Activated effector memory CD4-positive, alpha-beta T cell treated with anti-CD3 and anti-CD28 coated beads, Interleukin-2, amount 50 U/mL, for 16 hours (primary cell): ENCODE measurements at regions not wholly inside any gene's neighbourhood (a gene's known extent, or its start where the extent isn't known, plus 50 kb on each side); places are given as distances from the start of the nearest gene placed in this dataset.
"Not testable (repeated sequence)": the region's sequence is repeated elsewhere in the genome, so short reads cannot be mapped to it uniquely, and the experiment has no call there.

Experiments used
- DNase-seq: peaks from one replicate; pipeline ENCODE4 v3.0.0-alpha.2; 2020

GRCh38 chr2:125371867-125372266, 1284.1 kb upstream of the GYPC start:
- no peak for DNase-seq

GRCh38 chr2:125373293-125373692, 1282.7 kb upstream of the GYPC start:
- no peak for DNase-seq

GRCh38 chr2:125386074-125386473, 1269.9 kb upstream of the GYPC start:
- no peak for DNase-seq

GRCh38 chr2:125397535-125398251, 1258.3 kb upstream of the GYPC start:
- no peak for DNase-seq

- no peak for DNase-seq
These were observed 1257.0 kb upstream of the GYPC start for GRCh38 chr2:125398738-125399524.

- no peak for DNase-seq
These were observed 1250.1 kb upstream of the GYPC start for GRCh38 chr2:125405816-125406215.

GRCh38 chr2:125408874-125409538, 1247.0 kb upstream of the GYPC start:
- DNase-seq: no peak

GRCh38 chr2:125418483-125418882, 1237.5 kb upstream of the GYPC start:
- no peak for DNase-seq

- not testable (repeated sequence) for DNase-seq
These were observed 1233.7 kb upstream of the GYPC start for GRCh38 chr2:125422198-125422770.

- no peak for DNase-seq
These were observed 1231.6 kb upstream of the GYPC start for GRCh38 chr2:125424266-125424785.

- DNase-seq: no peak
These were observed 1228.1 kb upstream of the GYPC start for GRCh38 chr2:125427721-125428315.

- DNase-seq: no peak
These were observed 1211.9 kb upstream of the GYPC start for GRCh38 chr2:125444106-125444505.

GRCh38 chr2:125445495-125445894, 1210.5 kb upstream of the GYPC start:
- DNase-seq: no peak

- no peak for DNase-seq
These were observed 1205.9 kb upstream of the GYPC start for GRCh38 chr2:125450092-125450491.

- DNase-seq: no peak
These were observed 1200.8 kb upstream of the GYPC start for GRCh38 chr2:125455110-125455509.

- DNase-seq: no peak
These were observed 1199.1 kb upstream of the GYPC start for GRCh38 chr2:125456693-125457363.

- no peak for DNase-seq
These were observed 1184.0 kb upstream of the GYPC start for GRCh38 chr2:125471963-125472362.

GRCh38 chr2:125479143-125479636, 1176.8 kb upstream of the GYPC start:
- no peak for DNase-seq

GRCh38 chr2:125490308-125490707, 1165.7 kb upstream of the GYPC start:
- DNase-seq: no peak

GRCh38 chr2:125491663-125492062, 1164.3 kb upstream of the GYPC start:
- DNase-seq: no peak

- DNase-seq: no peak
These were observed 1143.6 kb upstream of the GYPC start for GRCh38 chr2:125512313-125512712.

GRCh38 chr2:125516496-125517109, 1139.4 kb upstream of the GYPC start:
- DNase-seq: no peak
